Sigmoid colon (tissue), 4 donors: ENCODE measurements at regions not wholly inside any gene's neighbourhood (a gene's known extent, or its start where the extent isn't known, plus 50 kb on each side); places are given as distances from the start of the nearest gene placed in this dataset.

ENCODE experiments used
- CTCF ChIP-seq, 4 experiments: fragments of 450-650 bp in 3 of 4; fragments of 200-600 bp in 1 of 4; IDR thresholded peaks; one replicate each; pipeline ENCODE4 v1.5.1; 2016 to 2019; ENCODE audit warnings: antibody characterized with exemption in 4 of 4, mild to moderate bottlenecking in 3 of 4, moderate library complexity in 2 of 4
- EP300 ChIP-seq, 4 donors: sonication (generic); formaldehyde crosslinking; IDR thresholded peaks; one replicate each; pipeline ENCODE4 v1.6.1; 2017; ENCODE audit warnings: antibody characterized with exemption in 4 of 4
- POLR2A ChIP-seq, 2 donors: fragments of 450-650 bp; IDR thresholded peaks; one replicate each; pipeline ENCODE4 v1.6.1; 2016; ENCODE audit warnings: antibody characterized with exemption in 2 of 2, mild to moderate bottlenecking in 2 of 2, moderate library complexity in 2 of 2

- no peak for TF ChIP-seq CTCF (IDR thresholded peaks at IDR 0.05)
- TF ChIP-seq POLR2A (IDR thresholded peaks at IDR 0.05) = no peak
- no peak for TF ChIP-seq EP300 (IDR thresholded peaks at IDR 0.05)
Measured at GRCh38 chr16:47987136-47987535, 168.7 kb downstream of the ABCC12 start.
